Nephron progenitor cell (in vitro differentiated cells): ENCODE measurements at regions not wholly inside any gene's neighbourhood (a gene's known extent, or its start where the extent isn't known, plus 50 kb on each side); places are given as distances from the start of the nearest gene placed in this dataset.
A peak's percentile ranks its signal among the peaks of the same experiment; 100 is the strongest.

Experiments used
- DNase-seq: peaks from one replicate; pipeline ENCODE4 v3.0.0; 2021
- H3K27ac Mint-ChIP-seq: 2 replicates; pipeline ENCODE4 v1.8.0; 2021; ENCODE audit warnings: mild to moderate bottlenecking, moderate library complexity, mixed read lengths
- H3K27me3 Mint-ChIP-seq: 2 replicates; pipeline ENCODE4 v1.8.0; 2021; ENCODE audit warnings: mild to moderate bottlenecking, low read depth, mixed read lengths; ENCODE audit not compliant: poor library complexity
- H3K36me3 Mint-ChIP-seq: 2 replicates; pipeline ENCODE4 v1.8.0; 2021; ENCODE audit warnings: low read depth, mixed read lengths
- H3K4me1 Mint-ChIP-seq: 2 replicates; pipeline ENCODE4 v1.8.0; 2021; ENCODE audit warnings: mixed read lengths
- H3K4me3 Mint-ChIP-seq: 2 replicates; pipeline ENCODE4 v1.8.0; 2021; ENCODE audit warnings: mild to moderate bottlenecking, moderate library complexity, mixed read lengths
- H3K9me3 Mint-ChIP-seq: 2 replicates; pipeline ENCODE4 v1.8.0; 2021; ENCODE audit warnings: mild to moderate bottlenecking, moderate library complexity, mixed read lengths
- TF ChIP-seq, protein P1 (sequence below): fragments of 200-600 bp; sonication (generic); IDR thresholded peaks from 2 replicates; pipeline ENCODE4 v1.5.0; 2021; ENCODE audit warnings: antibody characterized with exemption

DNA sequence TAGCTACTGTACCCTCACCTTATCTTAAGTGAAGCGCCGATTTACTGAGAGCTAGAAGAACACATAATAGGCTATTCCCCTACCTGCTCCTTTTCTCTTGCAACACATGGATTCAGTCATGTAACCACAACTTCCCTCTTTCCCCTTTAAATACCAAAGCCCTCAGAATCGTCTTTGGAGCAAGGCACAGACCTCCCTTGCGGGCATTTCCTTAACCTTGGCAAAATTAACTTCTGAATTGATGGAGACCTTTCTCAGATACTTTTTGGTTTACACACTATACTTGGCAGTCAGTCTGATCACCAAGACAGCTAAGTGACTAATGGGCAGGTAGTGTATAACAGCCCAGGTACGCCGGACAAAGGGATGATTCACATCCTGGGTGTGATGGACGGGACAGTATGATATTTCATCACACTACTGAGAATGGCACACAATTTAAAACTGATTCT, 72.7 kb upstream of the SEC61G start:
- H3K27ac Mint-ChIP-seq: no peak overlapping the region
- peaks cover 12% of the 10 kb centered on the region for H3K4me1 Mint-ChIP-seq
- peaks cover 37% of the 10 kb centered on the region for H3K9me3 Mint-ChIP-seq
- H3K27me3 Mint-ChIP-seq: peaks cover 8% of the 10 kb centered on the region
- H3K36me3 Mint-ChIP-seq: no peaks in the 10 kb centered on the region
- H3K4me3 Mint-ChIP-seq: no peak overlapping the region
- TF ChIP-seq, protein P1, sequence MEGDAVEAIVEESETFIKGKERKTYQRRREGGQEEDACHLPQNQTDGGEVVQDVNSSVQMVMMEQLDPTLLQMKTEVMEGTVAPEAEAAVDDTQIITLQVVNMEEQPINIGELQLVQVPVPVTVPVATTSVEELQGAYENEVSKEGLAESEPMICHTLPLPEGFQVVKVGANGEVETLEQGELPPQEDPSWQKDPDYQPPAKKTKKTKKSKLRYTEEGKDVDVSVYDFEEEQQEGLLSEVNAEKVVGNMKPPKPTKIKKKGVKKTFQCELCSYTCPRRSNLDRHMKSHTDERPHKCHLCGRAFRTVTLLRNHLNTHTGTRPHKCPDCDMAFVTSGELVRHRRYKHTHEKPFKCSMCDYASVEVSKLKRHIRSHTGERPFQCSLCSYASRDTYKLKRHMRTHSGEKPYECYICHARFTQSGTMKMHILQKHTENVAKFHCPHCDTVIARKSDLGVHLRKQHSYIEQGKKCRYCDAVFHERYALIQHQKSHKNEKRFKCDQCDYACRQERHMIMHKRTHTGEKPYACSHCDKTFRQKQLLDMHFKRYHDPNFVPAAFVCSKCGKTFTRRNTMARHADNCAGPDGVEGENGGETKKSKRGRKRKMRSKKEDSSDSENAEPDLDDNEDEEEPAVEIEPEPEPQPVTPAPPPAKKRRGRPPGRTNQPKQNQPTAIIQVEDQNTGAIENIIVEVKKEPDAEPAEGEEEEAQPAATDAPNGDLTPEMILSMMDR: no peak
- DNase-seq: no peak

DNA sequence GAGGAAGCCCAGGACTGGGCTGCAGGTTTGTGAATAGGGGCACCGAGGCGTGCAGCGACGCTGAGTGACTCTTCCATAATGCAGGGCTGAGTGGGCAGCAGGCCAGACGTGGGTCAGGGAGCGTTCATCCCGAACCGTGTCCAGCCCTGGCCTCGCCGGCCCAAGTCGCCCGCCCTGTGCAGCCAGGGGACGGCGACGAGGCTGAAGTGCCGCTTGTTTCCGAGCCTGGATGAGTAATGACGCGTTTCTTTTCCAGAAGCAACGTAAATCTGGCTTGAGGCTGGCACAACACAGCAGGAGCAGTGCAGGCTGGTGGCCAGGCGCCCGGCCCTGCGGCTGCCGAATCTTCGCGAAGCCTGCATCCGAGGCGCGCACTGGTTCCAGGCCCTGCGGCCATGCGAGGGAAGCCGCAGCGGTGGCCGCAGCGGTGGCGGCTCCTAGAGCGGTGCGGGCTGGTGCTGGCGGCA, 74.0 kb upstream of the SEC61G start:
- no peaks in the 10 kb centered on the region for H3K36me3 Mint-ChIP-seq
- no peak overlapping the region for H3K4me3 Mint-ChIP-seq
- DNase-seq: peak; percentile 52
- no peak overlapping the region for H3K27ac Mint-ChIP-seq
- peaks cover 12% of the 10 kb centered on the region for H3K4me1 Mint-ChIP-seq
- TF ChIP-seq, protein P1: no peak
- peaks cover 8% of the 10 kb centered on the region for H3K27me3 Mint-ChIP-seq
- H3K9me3 Mint-ChIP-seq: peaks cover 27% of the 10 kb centered on the region

DNA sequence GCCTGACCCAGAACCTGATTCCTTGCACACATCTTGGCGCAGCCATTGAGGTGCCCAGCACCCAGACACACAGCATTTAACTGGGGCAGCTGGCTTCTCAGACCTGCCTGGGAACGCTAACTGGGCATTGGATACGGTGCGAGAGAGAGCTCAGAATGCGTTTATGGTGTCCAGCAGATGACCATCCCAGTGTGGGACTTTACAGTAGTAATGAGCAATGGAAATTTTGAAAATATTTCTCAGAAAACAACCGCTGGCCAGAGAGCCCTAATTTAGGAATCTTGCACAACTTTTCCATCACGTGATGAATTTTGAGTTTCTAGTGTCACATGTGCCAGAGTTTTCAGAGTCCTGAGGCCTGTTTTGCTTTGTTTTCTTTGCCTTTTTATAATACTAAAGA, 78.2 kb upstream of the SEC61G start:
- peaks cover 18% of the 10 kb centered on the region for H3K4me1 Mint-ChIP-seq
- no peak overlapping the region for H3K4me3 Mint-ChIP-seq
- H3K27me3 Mint-ChIP-seq: peaks cover 12% of the 10 kb centered on the region
- TF ChIP-seq, protein P1: no peak
- H3K9me3 Mint-ChIP-seq: peaks cover 5% of the 10 kb centered on the region
- peak overlapping the region; percentile 72 for H3K27ac Mint-ChIP-seq
- no peak for DNase-seq
- H3K36me3 Mint-ChIP-seq: no peaks in the 10 kb centered on the region

DNA sequence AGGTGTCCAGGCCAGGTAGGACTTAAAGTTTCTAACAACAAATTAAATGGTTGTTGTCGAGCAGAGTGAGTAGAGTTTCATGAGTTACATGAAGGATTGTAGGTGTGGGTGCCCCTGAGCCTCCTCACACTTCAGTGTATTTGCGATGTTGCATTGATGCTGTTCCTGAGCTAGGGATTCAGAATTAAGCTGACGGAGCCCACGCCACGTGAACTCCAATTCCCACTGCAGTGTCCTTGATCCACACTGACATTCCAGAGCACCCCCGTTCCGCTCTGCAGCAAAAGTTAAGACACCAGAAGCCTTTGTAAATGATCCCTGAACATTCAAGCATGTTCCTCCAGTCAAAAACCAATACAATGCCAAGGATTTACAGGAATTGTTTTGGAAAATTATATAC, 78.8 kb upstream of the SEC61G start:
- Mint-ChIP-seq H3K9me3 (peaks cover 5% of the 10 kb centered on the region), H3K4me3 (no peak overlapping the region), H3K27me3 (peaks cover 12% of the 10 kb centered on the region), H3K36me3 (no peaks in the 10 kb centered on the region), H3K4me1 (peaks cover 21% of the 10 kb centered on the region), H3K27ac (no peak overlapping the region)
- no peak for DNase-seq
- TF ChIP-seq, protein P1: no peak

DNA sequence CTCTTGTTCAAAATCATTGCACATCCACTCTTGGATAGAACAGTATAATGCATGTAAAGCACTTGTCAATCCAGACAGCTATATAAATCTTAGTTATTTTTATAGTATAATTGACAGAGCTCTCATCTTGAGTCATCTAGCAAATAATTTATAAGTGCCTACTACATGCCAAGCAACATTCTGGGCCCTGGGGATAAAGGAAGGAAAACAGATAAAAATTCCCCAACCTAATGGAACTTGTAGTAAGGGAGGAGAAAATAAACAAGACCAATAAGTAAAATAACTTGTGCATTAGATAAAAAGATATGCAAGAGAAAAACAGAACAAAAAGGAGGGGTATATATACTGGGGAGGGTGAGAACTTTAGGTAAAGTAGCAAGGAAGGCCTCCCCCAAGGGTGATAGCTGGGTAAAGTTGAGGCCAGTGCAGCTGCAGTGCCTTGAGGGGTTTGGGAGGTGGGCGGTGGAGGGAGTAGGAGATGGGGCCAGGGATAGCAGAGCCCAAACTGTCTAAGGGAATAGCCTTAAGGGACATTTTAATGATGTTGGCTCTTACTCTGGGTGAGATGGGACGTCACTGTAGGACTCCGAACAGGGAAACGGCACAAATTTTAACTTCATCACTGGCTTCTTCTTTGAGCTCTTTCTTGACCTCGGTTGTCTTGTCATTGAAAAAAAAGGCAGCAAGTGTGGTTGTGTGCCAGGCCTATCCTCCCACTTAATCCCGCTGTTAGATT, 79.3 kb upstream of the SEC61G start:
- Mint-ChIP-seq H3K36me3 (no peaks in the 10 kb centered on the region), H3K4me1 (peaks cover 21% of the 10 kb centered on the region), H3K27ac (no peak overlapping the region), H3K27me3 (peaks cover 12% of the 10 kb centered on the region), H3K9me3 (peaks cover 5% of the 10 kb centered on the region), H3K4me3 (no peak overlapping the region)
- no peak for DNase-seq
- TF ChIP-seq, protein P1: no peak
